COLO668 (cell line): ENCODE measurements at regions not wholly inside any gene's neighbourhood (a gene's known extent, or its start where the extent isn't known, plus 50 kb on each side); places are given as distances from the start of the nearest gene placed in this dataset.
"Not testable (repeated sequence)": the region's sequence is repeated elsewhere in the genome, so short reads cannot be mapped to it uniquely, and the experiment has no call there.

Source experiments
- DNase-seq: peaks from one replicate; lab custom pipeline; 2025; ENCODE audit not compliant: unreplicated experiment; lab: John Stamatoyannopoulos, UW

- no peak for DNase-seq
Measured at GRCh38 chr4:19119904-19120560, 1098.5 kb upstream of the LCORL start.

GRCh38 chr4:19117022-19117421 is 1095.5 kb upstream of the LCORL start:
- DNase-seq: no peak

GRCh38 chr4:19104176-19104575 is 1082.6 kb upstream of the LCORL start:
- no peak for DNase-seq

GRCh38 chr4:19095491-19096046 is 1074.0 kb upstream of the LCORL start:
- DNase-seq: no peak

GRCh38 chr4:19093951-19094350 is 1072.4 kb upstream of the LCORL start:
- DNase-seq: no peak

- no peak for DNase-seq
Measured at GRCh38 chr4:19092797-19093196, 1071.2 kb upstream of the LCORL start.

- DNase-seq: no peak
Measured at GRCh38 chr4:19074036-19074435, 1052.5 kb upstream of the LCORL start.

GRCh38 chr4:19063662-19064061 is 1042.1 kb upstream of the LCORL start:
- no peak for DNase-seq

GRCh38 chr4:19054916-19055315 is 1033.4 kb upstream of the LCORL start:
- no peak for DNase-seq

- DNase-seq: no peak
Measured at GRCh38 chr4:19051831-19052230, 1030.3 kb upstream of the LCORL start.

- no peak for DNase-seq
Measured at GRCh38 chr4:19047279-19047880, 1025.8 kb upstream of the LCORL start.

GRCh38 chr4:19039816-19040215 is 1018.3 kb upstream of the LCORL start:
- DNase-seq: no peak

GRCh38 chr4:19038231-19038630 is 1016.7 kb upstream of the LCORL start:
- DNase-seq: no peak

GRCh38 chr4:19033816-19034733 is 1012.5 kb upstream of the LCORL start:
- no peak for DNase-seq

- DNase-seq: no peak
Measured at GRCh38 chr4:19030536-19030935, 1009.0 kb upstream of the LCORL start.

GRCh38 chr4:19030048-19030447 is 1008.5 kb upstream of the LCORL start:
- no peak for DNase-seq

- DNase-seq: no peak
Measured at GRCh38 chr4:19026281-19026680, 1004.7 kb upstream of the LCORL start.

- DNase-seq: no peak
Measured at GRCh38 chr4:19025031-19025430, 1003.5 kb upstream of the LCORL start.

GRCh38 chr4:19024047-19024446 is 1002.5 kb upstream of the LCORL start:
- no peak for DNase-seq

- no peak for DNase-seq
Measured at GRCh38 chr4:19021617-19022016, 1000.1 kb upstream of the LCORL start.

- DNase-seq: not testable (repeated sequence)
Measured at GRCh38 chr4:19016550-19016949, 995.0 kb upstream of the LCORL start.

- DNase-seq: no peak
Measured at GRCh38 chr4:19014594-19014993, 993.0 kb upstream of the LCORL start.
